Suprapubic skin (tissue), 4 donors: ENCODE measurements at regions not wholly inside any gene's neighbourhood (a gene's known extent, or its start where the extent isn't known, plus 50 kb on each side); places are given as distances from the start of the nearest gene placed in this dataset.

Source experiments
- DNase-seq, 2 donors: peaks; one replicate each; pipeline ENCODE4 v3.0.0-alpha.2; 2019; ENCODE audit warnings: low spot score in 2 of 2
- H3K27ac ChIP-seq: fragments of 200-600 bp; sonication (generic); one replicate; pipeline ENCODE4 v1.5.1; 2019
- H3K27me3 ChIP-seq: fragments of 200-600 bp; sonication (generic); one replicate; pipeline ENCODE4 v1.5.1; 2019
- H3K36me3 ChIP-seq: fragments of 200-600 bp; sonication (generic); one replicate; pipeline ENCODE4 v1.5.1; 2019
- H3K4me1 ChIP-seq: fragments of 200-600 bp; sonication (generic); one replicate; pipeline ENCODE4 v1.5.1; 2019
- H3K4me3 ChIP-seq: fragments of 200-600 bp; sonication (generic); one replicate; pipeline ENCODE4 v1.5.1; 2019; ENCODE audit warnings: mild to moderate bottlenecking
- H3K9me3 ChIP-seq: fragments of 200-600 bp; sonication (generic); one replicate; pipeline ENCODE4 v1.5.1; 2019
- EP300 ChIP-seq: sonication (generic); formaldehyde crosslinking; IDR thresholded peaks from one replicate; pipeline ENCODE4 v1.6.1; 2017; ENCODE audit warnings: antibody characterized with exemption
- POLR2A ChIP-seq, 2 donors: fragments of 450-650 bp; IDR thresholded peaks; one replicate each; pipeline ENCODE4 v1.6.1; 2017; ENCODE audit warnings: antibody characterized with exemption in 2 of 2, mild to moderate bottlenecking in 2 of 2, moderate library complexity in 2 of 2
- POLR2AphosphoS5 ChIP-seq, 3 donors: sonication (generic); formaldehyde crosslinking; IDR thresholded peaks; one replicate each; pipeline ENCODE4 v1.6.1; 2017; ENCODE audit warnings: antibody characterized with exemption in 3 of 3
- WGBS: methylation state at CpG from one replicate; pipeline ENCODE4 v1.1.5; 2018; 5-methylcytosine and 5-hydroxymethylcytosine counted together
- TF ChIP-seq, protein P1 (sequence below), 2 donors: fragments of 200-600 bp in 1 of 2; fragments of 450-650 bp in 1 of 2; sonication (generic) in 1 of 2; IDR thresholded peaks; one replicate each; pipeline ENCODE4 v1.5.1; 2016 to 2019; ENCODE audit warnings: antibody characterized with exemption in 2 of 2, mild to moderate bottlenecking in 1 of 2, moderate library complexity in 1 of 2

DNA sequence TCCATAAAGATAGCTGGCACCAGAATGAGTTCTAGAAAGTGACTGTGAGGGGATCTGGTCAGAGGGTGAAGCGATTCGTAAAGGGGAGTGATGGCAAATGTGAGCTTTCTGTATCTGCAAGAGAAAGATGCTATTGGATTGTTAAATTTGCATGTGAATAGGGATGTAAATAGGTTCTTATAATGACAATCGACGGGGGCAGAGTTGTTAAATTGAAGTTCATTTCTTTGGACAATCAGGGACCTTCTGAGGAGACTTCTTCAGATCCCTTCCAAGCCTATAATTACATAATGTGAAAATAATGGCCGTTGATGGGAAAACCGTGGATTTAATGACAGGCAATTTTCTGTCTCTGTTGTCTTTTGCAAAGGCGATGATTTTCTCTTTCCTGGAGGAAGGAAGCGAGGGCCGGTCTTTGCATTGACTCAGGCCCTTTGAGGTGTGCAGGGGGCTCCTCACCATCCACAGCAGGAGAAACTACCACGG is 52.2 kb upstream of the TMEM18 start:
- 51% methylated on average over 10 of the region's 10 CpGs for WGBS
- Histone ChIP-seq H3K36me3 (no peaks in the 10 kb centered on the region), H3K27me3 (peaks cover 5% of the 10 kb centered on the region), H3K9me3 (no peaks in the 10 kb centered on the region), H3K27ac (no peak overlapping the region), H3K4me3 (no peak overlapping the region), H3K4me1 (no peaks in the 10 kb centered on the region)
- no peak for DNase-seq
- TF ChIP-seq POLR2A (IDR thresholded peaks at IDR 0.05): no peak
- TF ChIP-seq POLR2AphosphoS5 (IDR thresholded peaks at IDR 0.05): no peak
- TF ChIP-seq, protein P1, sequence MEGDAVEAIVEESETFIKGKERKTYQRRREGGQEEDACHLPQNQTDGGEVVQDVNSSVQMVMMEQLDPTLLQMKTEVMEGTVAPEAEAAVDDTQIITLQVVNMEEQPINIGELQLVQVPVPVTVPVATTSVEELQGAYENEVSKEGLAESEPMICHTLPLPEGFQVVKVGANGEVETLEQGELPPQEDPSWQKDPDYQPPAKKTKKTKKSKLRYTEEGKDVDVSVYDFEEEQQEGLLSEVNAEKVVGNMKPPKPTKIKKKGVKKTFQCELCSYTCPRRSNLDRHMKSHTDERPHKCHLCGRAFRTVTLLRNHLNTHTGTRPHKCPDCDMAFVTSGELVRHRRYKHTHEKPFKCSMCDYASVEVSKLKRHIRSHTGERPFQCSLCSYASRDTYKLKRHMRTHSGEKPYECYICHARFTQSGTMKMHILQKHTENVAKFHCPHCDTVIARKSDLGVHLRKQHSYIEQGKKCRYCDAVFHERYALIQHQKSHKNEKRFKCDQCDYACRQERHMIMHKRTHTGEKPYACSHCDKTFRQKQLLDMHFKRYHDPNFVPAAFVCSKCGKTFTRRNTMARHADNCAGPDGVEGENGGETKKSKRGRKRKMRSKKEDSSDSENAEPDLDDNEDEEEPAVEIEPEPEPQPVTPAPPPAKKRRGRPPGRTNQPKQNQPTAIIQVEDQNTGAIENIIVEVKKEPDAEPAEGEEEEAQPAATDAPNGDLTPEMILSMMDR (IDR thresholded peaks at IDR 0.05): no peak
- no peak for TF ChIP-seq EP300

DNA sequence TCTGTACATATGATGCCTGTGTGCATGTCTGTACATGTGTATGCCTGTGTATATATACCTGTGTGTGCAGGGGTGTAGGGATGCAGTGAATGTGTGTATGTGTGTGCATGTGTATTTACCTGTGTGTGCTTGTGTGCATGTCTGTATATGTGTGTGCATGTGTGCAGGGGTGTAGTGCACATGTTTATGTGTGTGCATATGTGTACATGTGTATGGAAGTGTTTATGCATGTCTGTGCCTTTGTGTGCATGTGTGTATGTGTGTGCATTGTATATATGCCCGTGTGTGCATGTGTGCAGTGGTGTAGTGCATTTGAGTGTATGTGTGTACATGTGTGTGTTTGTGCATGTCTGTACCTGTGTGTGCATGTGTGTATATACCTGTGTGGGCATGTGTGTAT is 51.0 kb upstream of the TMEM18 start:
- no peak overlapping the region for H3K4me3 ChIP-seq
- no peaks in the 10 kb centered on the region for H3K4me1 ChIP-seq
- H3K36me3 ChIP-seq: no peaks in the 10 kb centered on the region
- no peak for DNase-seq
- H3K27me3 ChIP-seq: no peaks in the 10 kb centered on the region
- H3K27ac ChIP-seq: no peak overlapping the region
- WGBS: 100% methylated on average over 1 of the region's 1 CpG
- TF ChIP-seq POLR2A (IDR thresholded peaks at IDR 0.05): no peak
- no peak for TF ChIP-seq POLR2AphosphoS5 (IDR thresholded peaks at IDR 0.05)
- TF ChIP-seq, protein P1 (IDR thresholded peaks at IDR 0.05): no peak
- no peak for TF ChIP-seq EP300
- H3K9me3 ChIP-seq: no peaks in the 10 kb centered on the region

DNA sequence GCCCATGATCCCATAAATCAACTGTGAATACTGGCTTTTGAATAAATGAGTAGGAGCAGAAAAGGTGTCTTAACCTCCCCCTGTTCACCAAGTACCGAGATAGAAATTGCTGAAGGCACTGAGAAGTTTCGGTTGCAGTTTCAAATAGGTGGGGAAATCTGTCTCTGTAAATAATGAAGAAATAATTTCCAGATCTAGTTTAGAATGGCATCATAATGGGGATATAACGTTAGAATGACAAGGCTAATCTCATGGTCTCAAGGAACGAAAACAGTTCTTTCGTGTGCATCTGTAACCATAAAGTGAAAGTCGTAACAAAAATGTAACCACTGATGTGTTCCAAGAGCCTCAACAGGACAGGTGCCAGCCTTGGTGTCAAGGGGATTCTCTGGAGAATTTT is 49.9 kb upstream of the TMEM18 start:
- 78% methylated on average over 6 of the region's 6 CpGs for whole genome bisulfite sequencing
- TF ChIP-seq EP300 (no peak), POLR2A (IDR thresholded peaks at IDR 0.05) (no peak), POLR2AphosphoS5 (IDR thresholded peaks at IDR 0.05) (no peak)
- TF ChIP-seq, protein P1 (IDR thresholded peaks at IDR 0.05): no peak
- no peak for DNase-seq
- H3K27ac ChIP-seq: no peak overlapping the region
- H3K27me3 ChIP-seq: peaks cover 5% of the 10 kb centered on the region
- H3K4me1 ChIP-seq: no peaks in the 10 kb centered on the region
- no peak overlapping the region for H3K4me3 ChIP-seq
- H3K36me3 ChIP-seq: no peaks in the 10 kb centered on the region
- H3K9me3 ChIP-seq: no peaks in the 10 kb centered on the region
